Neural cell (in vitro differentiated cells): ENCODE measurements at regions not wholly inside any gene's neighbourhood (a gene's known extent, or its start where the extent isn't known, plus 50 kb on each side); places are given as distances from the start of the nearest gene placed in this dataset.
"Not testable (repeated sequence)": the region's sequence is repeated elsewhere in the genome, so short reads cannot be mapped to it uniquely, and the experiment has no call there.

Experiments used
- MXI1 ChIP-seq: fragments of 450-650 bp; conservative IDR thresholded peaks from 2 replicates; pipeline ENCODE4 v1.6.1; 2014; ENCODE audit warnings: antibody characterized with exemption, mild to moderate bottlenecking; ENCODE audit not compliant: poor library complexity, severe bottlenecking
- RAD21 ChIP-seq: fragments of 450-650 bp; conservative IDR thresholded peaks from 2 replicates; pipeline ENCODE4 v1.6.1; 2014; ENCODE audit warnings: antibody characterized with exemption, mild to moderate bottlenecking, moderate library complexity
- REST ChIP-seq: IDR thresholded peaks from 2 replicates; pipeline ENCODE4 v1.6.1; 2012; ENCODE audit warnings: borderline replicate concordance
- TAF1 ChIP-seq: IDR thresholded peaks from 2 replicates; pipeline ENCODE4 v1.6.1; 2012; ENCODE audit warnings: low read depth

- TF ChIP-seq REST, RAD21, TAF1, MXI1: not testable (repeated sequence)
These were observed 125.7 kb downstream of the IGLL1 start for GRCh38 chr22:23454345-23454744.
